ENCODE measurements at regions not wholly inside any gene's neighbourhood (a gene's known extent, or its start where the extent isn't known, plus 50 kb on each side); places are given as distances from the start of the nearest gene placed in this dataset.

GRCh38 chr2:239814116-239814860, 210.9 kb downstream of the NDUFA10 start:
- TF ChIP-seq EZH2 (IDR thresholded peaks at IDR 0.05; ENCODE audit: low read length) (no peak), CTCF (optimal IDR thresholded peaks at IDR 0.05 in 1 of 3, IDR thresholded peaks at IDR 0.05 in 1 of 3, conservative IDR thresholded peaks at IDR 0.05 in 1 of 3; ENCODE audit: extremely low read depth in 1 of 3, insufficient read depth in 2 of 3, low read length in 3 of 3) (no peak)

Measured in keratinocyte (primary cell).